HepG2 (cell line): ENCODE measurements at regions not wholly inside any gene's neighbourhood (a gene's known extent, or its start where the extent isn't known, plus 50 kb on each side); places are given as distances from the start of the nearest gene placed in this dataset.

Experiments
- CTCF ChIP-seq: sonication (generic); formaldehyde crosslinking; IDR thresholded peaks from 2 replicates; pipeline ENCODE4 v1.5.0; 2020; ENCODE audit warnings: mild to moderate bottlenecking, missing genetic modification reagents, moderate library complexity
- EP300 ChIP-seq, 3 experiments: sonication (generic) in 1 of 3; formaldehyde crosslinking in 1 of 3; IDR thresholded peaks; 2 replicates each; pipeline versions ENCODE4 v1.5.1 to v1.6.1; 2011 to 2020; ENCODE audit warnings: low read depth in 2 of 3, low read length in 2 of 3, borderline replicate concordance in 1 of 3, improper control_type of control experiment in 1 of 3, mild to moderate bottlenecking in 1 of 3, missing genetic modification reagents in 1 of 3, moderate library complexity in 1 of 3
- ETV5 ChIP-seq: IDR thresholded peaks from 2 replicates; pipeline ENCODE4 v1.6.1; 2018; ENCODE audit warnings: missing biosample characterization, missing genetic modification reagents, inconsistent platforms, borderline replicate concordance
- HNF4G ChIP-seq, 2 experiments: sonication (generic) in 1 of 2; formaldehyde crosslinking in 1 of 2; IDR thresholded peaks; 2 replicates each; pipeline versions ENCODE4 v1.4.0 to v1.6.1; 2011 to 2020; ENCODE audit warnings: borderline replicate concordance in 2 of 2, low read depth in 2 of 2, mild to moderate bottlenecking in 2 of 2, low read length in 1 of 2, missing genetic modification reagents in 1 of 2, moderate library complexity in 1 of 2
- NFE2L2 ChIP-seq: fragments of 150-350 bp; IDR thresholded peaks from 2 replicates; pipeline ENCODE4 v1.6.1; 2014; ENCODE audit warnings: low read length
- NFRKB ChIP-seq: fragments of 450-650 bp; IDR thresholded peaks from 2 replicates; pipeline ENCODE4 v1.6.1; 2017
- POLR2A ChIP-seq, 2 experiments: IDR thresholded peaks; 2 replicates each; pipeline ENCODE4 v1.6.1; 2011; ENCODE audit warnings: low read depth in 2 of 2, low read length in 2 of 2, mild to moderate bottlenecking in 1 of 2, moderate library complexity in 1 of 2; ENCODE audit not compliant: insufficient read depth in 1 of 2
- POLR2AphosphoS5 ChIP-seq: IDR thresholded peaks from 2 replicates; pipeline ENCODE4 v1.6.1; 2012; ENCODE audit warnings: low read depth, low read length
- ZFP36 ChIP-seq: fragments of 150-350 bp; IDR thresholded peaks from 2 replicates; pipeline ENCODE4 v1.6.1; 2018; ENCODE audit warnings: borderline replicate concordance, low read length, low read depth; ENCODE audit not compliant: partially characterized antibody
- ZNF274 ChIP-seq: sonication (generic); formaldehyde crosslinking; IDR thresholded peaks from 2 replicates; pipeline ENCODE4 v1.5.1; 2020; ENCODE audit warnings: mild to moderate bottlenecking, missing genetic modification reagents
- ZNF326 ChIP-seq: sonication (generic); formaldehyde crosslinking; IDR thresholded peaks from 2 replicates; pipeline ENCODE4 v1.4.0; 2020; ENCODE audit warnings: missing genetic modification reagents, borderline replicate concordance
- ZNF687 ChIP-seq: sonication (generic); formaldehyde crosslinking; IDR thresholded peaks from 2 replicates; pipeline ENCODE4 v1.5.1; 2020; ENCODE audit warnings: mild to moderate bottlenecking, missing genetic modification reagents, moderate library complexity
- ZNF781 ChIP-seq: sonication (generic); formaldehyde crosslinking; IDR thresholded peaks from 2 replicates; pipeline ENCODE4 v1.5.1; 2020; ENCODE audit warnings: borderline replicate concordance, mild to moderate bottlenecking, missing genetic modification reagents; ENCODE audit errors: not compliant biosample characterization

GRCh38 chr4:14809203-14809602 is 193.1 kb upstream of the CPEB2 start:
- TF ChIP-seq POLR2A (IDR thresholded peaks at IDR 0.05; ENCODE audit: insufficient read depth in 1 of 2, low read depth in 2 of 2, low read length in 2 of 2) (no peak), ZNF274 (CRISPR knock-in tag) (no peak), POLR2AphosphoS5 (no peak), HNF4G (IDR thresholded peaks at IDR 0.05; ENCODE audit: borderline replicate concordance, low read depth, low read length) (no peak), HNF4G (CRISPR knock-in tag; IDR thresholded peaks at IDR 0.05; ENCODE audit: borderline replicate concordance, low read depth) (no peak), ZNF326 (no peak), EP300 (IDR thresholded peaks at IDR 0.05; ENCODE audit: low read depth in 2 of 2, low read length in 2 of 2) (no peak), EP300 (CRISPR knock-in tag; IDR thresholded peaks at IDR 0.05; ENCODE audit: borderline replicate concordance) (no peak), ZNF687 (CRISPR knock-in tag) (no peak), NFE2L2 (no peak), CTCF (CRISPR knock-in tag) (no peak), NFRKB (no peak), ZNF781 (no peak), ZFP36 (no peak), ETV5 (CRISPR knock-in tag) (no peak)
